MM.1S (cell line): ENCODE measurements at regions not wholly inside any gene's neighbourhood (a gene's known extent, or its start where the extent isn't known, plus 50 kb on each side); places are given as distances from the start of the nearest gene placed in this dataset.

ENCODE experiments used
- DNase-seq: peaks from one replicate; pipeline ENCODE4 v3.0.0-alpha.2; 2015
- H2AFZ ChIP-seq: fragments of 300-600 bp; sonication (generic); 2 replicates; pipeline ENCODE4 v1.6.0; 2016; ENCODE audit warnings: antibody characterized with exemption, low read length
- H3F3A ChIP-seq: fragments of 300-600 bp; sonication (generic); 2 replicates; pipeline ENCODE4 v1.6.1; 2016; ENCODE audit warnings: mild to moderate bottlenecking, antibody characterized with exemption, low read length, moderate library complexity, mixed read lengths; ENCODE audit not compliant: insufficient read depth
- H3K27ac ChIP-seq: fragments of 300-600 bp; sonication (generic); 2 replicates; pipeline ENCODE4 v1.5.1; 2016; ENCODE audit warnings: mild to moderate bottlenecking, low read length
- H3K27me3 ChIP-seq: fragments of 300-600 bp; sonication (generic); replicated peaks from 2 replicates; pipeline ENCODE4 v1.6.0; 2016; ENCODE audit warnings: low read length; ENCODE audit not compliant: insufficient read depth
- H3K36me3 ChIP-seq: fragments of 300-600 bp; sonication (generic); replicated peaks from 2 replicates; pipeline ENCODE4 v1.6.1; 2016; ENCODE audit warnings: mild to moderate bottlenecking, low read length, mixed read lengths; ENCODE audit not compliant: insufficient read depth
- H3K4me1 ChIP-seq: fragments of 300-600 bp; sonication (generic); 2 replicates; pipeline ENCODE4 v1.6.1; 2016; ENCODE audit warnings: low read length, mixed read lengths
- H3K4me2 ChIP-seq: fragments of 300-600 bp; sonication (generic); 2 replicates; pipeline ENCODE4 v1.6.0; 2016; ENCODE audit warnings: low read depth, low read length
- H3K4me3 ChIP-seq: fragments of 300-600 bp; sonication (generic); 2 replicates; pipeline ENCODE4 v1.5.1; 2016; ENCODE audit warnings: low read length, mixed read lengths
- H3K79me2 ChIP-seq: fragments of 300-600 bp; sonication (generic); 2 replicates; pipeline ENCODE4 v1.6.1; 2016; ENCODE audit warnings: mixed run types, low read length, mixed read lengths
- H3K9ac ChIP-seq: fragments of 300-600 bp; sonication (generic); 2 replicates; pipeline ENCODE4 v1.6.1; 2016; ENCODE audit warnings: low read length, mixed read lengths
- H3K9me2 ChIP-seq: fragments of 300-600 bp; sonication (generic); replicated peaks from 2 replicates; pipeline ENCODE4 v1.6.1; 2016; ENCODE audit warnings: mild to moderate bottlenecking, low read length, mixed read lengths; ENCODE audit not compliant: insufficient read depth
- H3K9me3 ChIP-seq: fragments of 300-600 bp; sonication (generic); replicated peaks from 2 replicates; pipeline ENCODE4 v1.6.1; 2016; ENCODE audit warnings: mild to moderate bottlenecking, low read length, mixed read lengths; ENCODE audit not compliant: insufficient read depth
- H4K20me1 ChIP-seq: fragments of 300-600 bp; sonication (generic); 2 replicates; pipeline ENCODE4 v1.6.1; 2016; ENCODE audit warnings: mild to moderate bottlenecking, low read length, moderate library complexity, mixed read lengths; ENCODE audit not compliant: insufficient read depth
- CTCF ChIP-seq: fragments of 300-600 bp; sonication (generic); IDR thresholded peaks from 2 replicates; pipeline ENCODE4 v1.5.1; 2016; ENCODE audit warnings: antibody characterized with exemption, low read length, mixed read lengths
- EZH2 ChIP-seq: fragments of 300-600 bp; sonication (generic); optimal IDR thresholded peaks from 2 replicates; pipeline ENCODE3; 2017; ENCODE audit warnings: low read depth, mild to moderate bottlenecking, antibody characterized with exemption, low read length, mixed read lengths
- EZH2phosphoT487 ChIP-seq: fragments of 300-600 bp; sonication (generic); IDR thresholded peaks from 2 replicates; pipeline ENCODE4 v1.6.1; 2018; ENCODE audit warnings: antibody characterized with exemption, low read length

GRCh38 chr14:61992139-61992538, 229.9 kb downstream of the SNAPC1 start:
- H3K4me1 ChIP-seq, result no peaks in the 10 kb centered on the region
- H3K9ac ChIP-seq, result no peak overlapping the region
- H3K79me2 ChIP-seq, result no peaks in the 10 kb centered on the region
- no peaks in the 10 kb centered on the region for H3F3A ChIP-seq
- H2AFZ ChIP-seq, result no peak overlapping the region
- no peaks in the 10 kb centered on the region for H3K27me3 ChIP-seq
- no peaks in the 10 kb centered on the region for H4K20me1 ChIP-seq
- TF ChIP-seq EZH2, result no peak
- TF ChIP-seq EZH2phosphoT487, result no peak
- no peak for TF ChIP-seq CTCF
- H3K9me2 ChIP-seq, result no peaks in the 10 kb centered on the region
- DNase-seq, result no peak
- H3K36me3 ChIP-seq, result no peaks in the 10 kb centered on the region
- no peak overlapping the region for H3K27ac ChIP-seq
- no peak overlapping the region for H3K4me3 ChIP-seq
- no peaks in the 10 kb centered on the region for H3K9me3 ChIP-seq
- no peak overlapping the region for H3K4me2 ChIP-seq

- no peaks in the 10 kb centered on the region for H3K27me3 ChIP-seq
- no peaks in the 10 kb centered on the region for H3F3A ChIP-seq
- no peak overlapping the region for H3K27ac ChIP-seq
- H3K4me3 ChIP-seq, result no peak overlapping the region
- H3K79me2 ChIP-seq, result no peaks in the 10 kb centered on the region
- no peak overlapping the region for H3K9ac ChIP-seq
- H4K20me1 ChIP-seq, result no peaks in the 10 kb centered on the region
- no peak overlapping the region for H2AFZ ChIP-seq
- no peak overlapping the region for H3K4me2 ChIP-seq
- H3K9me3 ChIP-seq, result no peaks in the 10 kb centered on the region
- TF ChIP-seq EZH2phosphoT487 (no peak), EZH2 (no peak), CTCF (no peak)
- no peak for DNase-seq
- no peaks in the 10 kb centered on the region for H3K9me2 ChIP-seq
- H3K36me3 ChIP-seq, result no peaks in the 10 kb centered on the region
- no peaks in the 10 kb centered on the region for H3K4me1 ChIP-seq
Measured at GRCh38 chr14:61992926-61993325, 230.7 kb downstream of the SNAPC1 start.

- Histone ChIP-seq H3K9ac (no peak overlapping the region), H2AFZ (no peak overlapping the region), H3K4me3 (no peak overlapping the region), H4K20me1 (no peaks in the 10 kb centered on the region), H3K36me3 (no peaks in the 10 kb centered on the region), H3K4me1 (no peaks in the 10 kb centered on the region), H3K27me3 (no peaks in the 10 kb centered on the region), H3F3A (no peaks in the 10 kb centered on the region), H3K4me2 (no peak overlapping the region), H3K9me3 (no peaks in the 10 kb centered on the region), H3K9me2 (no peaks in the 10 kb centered on the region), H3K79me2 (no peaks in the 10 kb centered on the region), H3K27ac (no peak overlapping the region)
- DNase-seq, result no peak
- no peak for TF ChIP-seq EZH2phosphoT487
- TF ChIP-seq EZH2, result no peak
- no peak for TF ChIP-seq CTCF
Measured at GRCh38 chr14:61994589-61994988, 232.4 kb downstream of the SNAPC1 start.

GRCh38 chr14:61996753-61997152, 234.5 kb downstream of the SNAPC1 start:
- Histone ChIP-seq H3K27ac (no peak overlapping the region), H3K4me3 (no peak overlapping the region), H3K9me2 (no peaks in the 10 kb centered on the region), H3K36me3 (no peaks in the 10 kb centered on the region), H3K9ac (no peak overlapping the region), H3K9me3 (no peaks in the 10 kb centered on the region), H3F3A (no peaks in the 10 kb centered on the region), H3K27me3 (no peaks in the 10 kb centered on the region), H2AFZ (no peak overlapping the region), H4K20me1 (no peaks in the 10 kb centered on the region), H3K79me2 (no peaks in the 10 kb centered on the region), H3K4me2 (no peak overlapping the region), H3K4me1 (no peaks in the 10 kb centered on the region)
- no peak for TF ChIP-seq CTCF
- TF ChIP-seq EZH2, result no peak
- TF ChIP-seq EZH2phosphoT487, result no peak
- no peak for DNase-seq
